NB4 (cell line): ENCODE measurements at regions not wholly inside any gene's neighbourhood (a gene's known extent, or its start where the extent isn't known, plus 50 kb on each side); places are given as distances from the start of the nearest gene placed in this dataset.

Experiments
- DNase-seq: peaks from one replicate; pipeline ENCODE4 v3.0.0; 2010; ENCODE audit warnings: low read depth
- H3K4me3 ChIP-seq: one replicate; pipeline ENCODE4 v1.5.1; 2011; ENCODE audit warnings: mild to moderate bottlenecking, low read depth, low read length, moderate library complexity
- CTCF ChIP-seq: IDR thresholded peaks from one replicate; pipeline ENCODE4 v1.5.1; 2012; ENCODE audit warnings: low read depth, low read length
- MAX ChIP-seq: IDR thresholded peaks from 2 replicates; pipeline ENCODE4 v1.6.1; 2011; ENCODE audit warnings: low read depth, low read length
- MYC ChIP-seq: IDR thresholded peaks from 2 replicates; pipeline ENCODE4 v1.6.1; 2011; ENCODE audit warnings: low read depth, low read length
- POLR2A ChIP-seq: IDR thresholded peaks from 2 replicates; pipeline ENCODE4 v1.6.1; 2011; ENCODE audit warnings: mild to moderate bottlenecking; ENCODE audit not compliant: insufficient read length; ENCODE audit errors: extremely low read depth

GRCh38 chr19:5224480-5224879, 116.1 kb downstream of the PTPRS start:
- TF ChIP-seq CTCF (no peak), POLR2A (no peak), MYC (no peak), MAX (no peak)
- no peak for DNase-seq
- no peak overlapping the region for H3K4me3 ChIP-seq

GRCh38 chr19:5222821-5223321, 117.7 kb downstream of the PTPRS start:
- H3K4me3 ChIP-seq = no peak overlapping the region
- TF ChIP-seq MAX (no peak), POLR2A (no peak), CTCF (no peak), MYC (no peak)
- no peak for DNase-seq

- TF ChIP-seq POLR2A = no peak
- TF ChIP-seq MAX = no peak
- TF ChIP-seq CTCF = no peak
- TF ChIP-seq MYC = no peak
- H3K4me3 ChIP-seq = no peak overlapping the region
- DNase-seq = no peak
These were observed 118.4 kb downstream of the PTPRS start for GRCh38 chr19:5222178-5222577.

GRCh38 chr19:5220866-5221265, 119.7 kb downstream of the PTPRS start:
- no peak overlapping the region for H3K4me3 ChIP-seq
- DNase-seq = no peak

GRCh38 chr19:5220361-5220760, 120.3 kb downstream of the PTPRS start:
- H3K4me3 ChIP-seq = no peak overlapping the region
- TF ChIP-seq MYC (no peak), POLR2A (no peak), MAX (no peak), CTCF (no peak)
- no peak for DNase-seq

More at GRCh38 chr19:5220866-5221265, 119.7 kb downstream of the PTPRS start:
- TF ChIP-seq MAX (no peak), MYC (no peak)

- no peak for DNase-seq
- TF ChIP-seq MAX = no peak
- no peak for TF ChIP-seq CTCF
- no peak for TF ChIP-seq POLR2A
- TF ChIP-seq MYC = no peak
- no peak overlapping the region for H3K4me3 ChIP-seq
These were observed 120.9 kb downstream of the PTPRS start for GRCh38 chr19:5219551-5220304.
